ENCODE measurements at regions not wholly inside any gene's neighbourhood (a gene's known extent, or its start where the extent isn't known, plus 50 kb on each side); places are given as distances from the start of the nearest gene placed in this dataset.

- no peak overlapping the region for H3K27ac ChIP-seq (replicated peaks)
- H3K4me1 ChIP-seq = no peaks in the 10 kb centered on the region
- intact Hi-C loops (cut with micrococcal nuclease) = no loop called here
- TF ChIP-seq CTCF (IDR thresholded peaks at IDR 0.05; ENCODE audit: borderline replicate concordance) = no peak
- H3K27me3 ChIP-seq (ENCODE audit: low read depth) = no peaks in the 10 kb centered on the region
- H3K36me3 ChIP-seq = no peaks in the 10 kb centered on the region
- H3K9me3 ChIP-seq (replicated peaks) = no peaks in the 10 kb centered on the region
- no peak for DNase-seq
- H3K4me3 ChIP-seq = no peak overlapping the region
Observed at GRCh38 chr13:105105471-105105870, 1430.0 kb downstream of the EFNB2 start.

- Histone ChIP-seq H3K27ac (replicated peaks) (no peak overlapping the region), H3K4me1 (no peaks in the 10 kb centered on the region), H3K27me3 (ENCODE audit: low read depth) (no peaks in the 10 kb centered on the region), H3K4me3 (no peak overlapping the region), H3K9me3 (replicated peaks) (no peaks in the 10 kb centered on the region), H3K36me3 (no peaks in the 10 kb centered on the region)
- TF ChIP-seq CTCF (IDR thresholded peaks at IDR 0.05; ENCODE audit: borderline replicate concordance) = no peak
- intact Hi-C loops (cut with micrococcal nuclease) = no loop called here
- DNase-seq = no peak
Observed at GRCh38 chr13:105097521-105097920, 1437.9 kb downstream of the EFNB2 start.

GRCh38 chr13:105089858-105090643 is 1445.4 kb downstream of the EFNB2 start:
- intact Hi-C loops (cut with micrococcal nuclease) = no loop called here

GRCh38 chr13:105087945-105088344 is 1447.5 kb downstream of the EFNB2 start:
- Histone ChIP-seq H3K27ac (replicated peaks) (no peak overlapping the region), H3K4me3 (no peak overlapping the region), H3K27me3 (ENCODE audit: low read depth) (no peaks in the 10 kb centered on the region)

More at GRCh38 chr13:105089858-105090643, 1445.4 kb downstream of the EFNB2 start:
- no peaks in the 10 kb centered on the region for H3K4me1 ChIP-seq
- DNase-seq = no peak
- no peak for TF ChIP-seq CTCF (IDR thresholded peaks at IDR 0.05; ENCODE audit: borderline replicate concordance)
- H3K9me3 ChIP-seq (replicated peaks) = no peaks in the 10 kb centered on the region
- H3K27me3 ChIP-seq (ENCODE audit: low read depth) = no peaks in the 10 kb centered on the region
- H3K27ac ChIP-seq (replicated peaks) = no peak overlapping the region
- no peaks in the 10 kb centered on the region for H3K36me3 ChIP-seq
- H3K4me3 ChIP-seq = no peak overlapping the region

GRCh38 chr13:105084931-105085330 is 1450.5 kb downstream of the EFNB2 start:
- no peaks in the 10 kb centered on the region for H3K36me3 ChIP-seq
- no peak overlapping the region for H3K4me3 ChIP-seq
- H3K27ac ChIP-seq (replicated peaks) = peak overlapping the region; percentile 6
- no peaks in the 10 kb centered on the region for H3K27me3 ChIP-seq (ENCODE audit: low read depth)
- peaks cover 7% of the 10 kb centered on the region for H3K4me1 ChIP-seq
- H3K9me3 ChIP-seq (replicated peaks) = no peaks in the 10 kb centered on the region
- TF ChIP-seq CTCF (IDR thresholded peaks at IDR 0.05; ENCODE audit: borderline replicate concordance) = no peak
- intact Hi-C loops (cut with micrococcal nuclease) = no loop called here
- DNase-seq = no peak

More at GRCh38 chr13:105087945-105088344, 1447.5 kb downstream of the EFNB2 start:
- DNase-seq = no peak
- Histone ChIP-seq H3K9me3 (replicated peaks) (no peaks in the 10 kb centered on the region), H3K36me3 (no peaks in the 10 kb centered on the region), H3K4me1 (peaks cover 7% of the 10 kb centered on the region)
- intact Hi-C loops (cut with micrococcal nuclease) = no loop called here
- TF ChIP-seq CTCF (IDR thresholded peaks at IDR 0.05; ENCODE audit: borderline replicate concordance) = no peak
